ENCODE measurements at regions not wholly inside any gene's neighbourhood (a gene's known extent, or its start where the extent isn't known, plus 50 kb on each side); places are given as distances from the start of the nearest gene placed in this dataset.
"Not testable (repeated sequence)": the region's sequence is repeated elsewhere in the genome, so short reads cannot be mapped to it uniquely, and the experiment has no call there.

- no peak for DNase-seq (ENCODE audit: extremely low read depth in 1 of 2, low read depth in 1 of 2)
Observed at GRCh38 chr10:44564361-44564760, 179.5 kb upstream of the CXCL12 start.

- no peak for DNase-seq (ENCODE audit: extremely low read depth in 1 of 2, low read depth in 1 of 2)
Observed at GRCh38 chr10:44564790-44565189, 179.9 kb upstream of the CXCL12 start.

GRCh38 chr10:44566786-44567185 lies 181.9 kb upstream of the CXCL12 start:
- DNase-seq (ENCODE audit: extremely low read depth in 1 of 2, low read depth in 1 of 2): no peak

GRCh38 chr10:44567471-44567870 lies 182.6 kb upstream of the CXCL12 start:
- no peak for DNase-seq (ENCODE audit: extremely low read depth in 1 of 2, low read depth in 1 of 2)

- DNase-seq (ENCODE audit: extremely low read depth in 1 of 2, low read depth in 1 of 2): no peak
Observed at GRCh38 chr10:44569193-44570091, 184.5 kb upstream of the CXCL12 start.

- DNase-seq (ENCODE audit: extremely low read depth in 1 of 2, low read depth in 1 of 2): no peak
Observed at GRCh38 chr10:44571701-44572100, 186.8 kb upstream of the CXCL12 start.

GRCh38 chr10:44572146-44572545 lies 187.2 kb upstream of the CXCL12 start:
- no peak for DNase-seq (ENCODE audit: extremely low read depth in 1 of 2, low read depth in 1 of 2)

- no peak for DNase-seq (ENCODE audit: extremely low read depth in 1 of 2, low read depth in 1 of 2)
Observed at GRCh38 chr10:44573821-44574220, 188.9 kb upstream of the CXCL12 start.

GRCh38 chr10:44574596-44575480 lies 189.9 kb upstream of the CXCL12 start:
- no peak for DNase-seq (ENCODE audit: extremely low read depth in 1 of 2, low read depth in 1 of 2)

- DNase-seq (ENCODE audit: extremely low read depth in 1 of 2, low read depth in 1 of 2): no peak
Observed at GRCh38 chr10:44575601-44576380, 190.9 kb upstream of the CXCL12 start.

GRCh38 chr10:44576702-44577191 lies 191.8 kb upstream of the CXCL12 start:
- DNase-seq (ENCODE audit: extremely low read depth in 1 of 2, low read depth in 1 of 2): no peak

GRCh38 chr10:44577533-44577932 lies 192.6 kb upstream of the CXCL12 start:
- no peak for DNase-seq (ENCODE audit: extremely low read depth in 1 of 2, low read depth in 1 of 2)

GRCh38 chr10:44578271-44578670 lies 193.4 kb upstream of the CXCL12 start:
- no peak for DNase-seq (ENCODE audit: extremely low read depth in 1 of 2, low read depth in 1 of 2)

- not testable (repeated sequence) for DNase-seq (ENCODE audit: extremely low read depth in 1 of 2, low read depth in 1 of 2)
Observed at GRCh38 chr10:44578963-44579362, 194.1 kb upstream of the CXCL12 start.

- no peak for DNase-seq (ENCODE audit: extremely low read depth in 1 of 2, low read depth in 1 of 2)
Observed at GRCh38 chr10:44581996-44582395, 197.1 kb upstream of the CXCL12 start.

- DNase-seq (ENCODE audit: extremely low read depth in 1 of 2, low read depth in 1 of 2): no peak
Observed at GRCh38 chr10:44587488-44588318, 202.8 kb upstream of the CXCL12 start.

- DNase-seq (ENCODE audit: extremely low read depth in 1 of 2, low read depth in 1 of 2): no peak
Observed at GRCh38 chr10:44589181-44589943, 204.5 kb upstream of the CXCL12 start.

- DNase-seq (ENCODE audit: extremely low read depth in 1 of 2, low read depth in 1 of 2): no peak
Observed at GRCh38 chr10:44589944-44590449, 205.1 kb upstream of the CXCL12 start.

GRCh38 chr10:44591911-44592310 lies 207.0 kb upstream of the CXCL12 start:
- DNase-seq (ENCODE audit: extremely low read depth in 1 of 2, low read depth in 1 of 2): no peak

All from stimulated activated CD8-positive, alpha-beta memory T cell treated with anti-CD3 and anti-CD28 coated beads, Interleukin-7, amount 100 ng/mL, for 48 hours (primary cell).